Stimulated activated naive B cell treated with anti-CD40 and anti-IgM and Interleukin-4, amounts not matched to agents 10 μg/mL and 1 μg/mL and 100 μg/mL, for 72 hours (primary cell): ENCODE measurements at regions not wholly inside any gene's neighbourhood (a gene's known extent, or its start where the extent isn't known, plus 50 kb on each side); places are given as distances from the start of the nearest gene placed in this dataset.

Experiments
- ATAC-seq, 2 donors: fragments of 150-1000 bp; cut with Tn5 transposase; replicated peaks; 2 replicates each; pipeline ENCODE4 v1.10.0; 2021; ENCODE audit warnings: moderate library complexity in 1 of 2
- DNase-seq: peaks from one replicate; pipeline ENCODE4 v3.0.0; 2021
- H3K27ac Mint-ChIP-seq: one replicate; pipeline ENCODE4 v1.8.0; 2022; ENCODE audit warnings: mild to moderate bottlenecking, mixed read lengths
- H3K27me3 Mint-ChIP-seq, 2 donors: one replicate each; pipeline ENCODE4 v1.8.0; 2022; ENCODE audit warnings: mixed read lengths in 2 of 2
- H3K36me3 Mint-ChIP-seq, 2 donors: one replicate each; pipeline ENCODE4 v1.8.0; 2022; ENCODE audit warnings: mixed read lengths in 2 of 2, mild to moderate bottlenecking in 1 of 2
- H3K4me1 Mint-ChIP-seq, 2 donors: one replicate each; pipeline ENCODE4 v1.8.0; 2022; ENCODE audit warnings: mixed read lengths in 2 of 2, mild to moderate bottlenecking in 1 of 2
- H3K4me3 Mint-ChIP-seq, 2 donors: one replicate each; pipeline ENCODE4 v1.8.0; 2022; ENCODE audit warnings: mild to moderate bottlenecking in 2 of 2, mixed read lengths in 2 of 2, moderate library complexity in 1 of 2
- H3K9me3 Mint-ChIP-seq, 2 donors: one replicate each; pipeline ENCODE4 v1.8.0; 2022; ENCODE audit warnings: mixed read lengths in 2 of 2, mild to moderate bottlenecking in 1 of 2

DNA sequence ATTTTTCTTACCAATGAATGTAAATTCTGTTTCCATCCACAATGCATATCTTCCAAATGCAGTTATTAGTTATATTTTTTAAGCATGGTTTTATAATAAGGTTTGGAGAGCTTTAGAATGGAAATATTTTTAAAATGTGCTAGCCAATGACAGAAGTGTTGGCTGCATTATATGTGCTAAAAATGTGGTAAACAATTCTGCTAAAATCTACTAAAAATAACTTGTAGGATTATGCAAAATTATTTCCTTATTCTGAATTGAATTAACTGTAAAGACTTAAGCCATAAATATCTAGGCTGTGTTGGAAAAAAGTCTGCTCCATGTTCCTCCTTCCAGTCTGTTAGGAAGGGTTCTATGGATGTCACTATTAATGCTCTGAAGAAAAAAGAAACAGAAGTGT lies 503.3 kb downstream of the PRR16 start:
- no peak overlapping the region for H3K4me3 Mint-ChIP-seq
- H3K4me1 Mint-ChIP-seq = no peaks in the 10 kb centered on the region
- no peak overlapping the region for H3K27ac Mint-ChIP-seq
- ATAC-seq = no peak
- no peaks in the 10 kb centered on the region for H3K36me3 Mint-ChIP-seq
- H3K9me3 Mint-ChIP-seq = peaks cover 4 to 9% of the 10 kb centered on the region in 2 donors
- no peaks in the 10 kb centered on the region for H3K27me3 Mint-ChIP-seq
- no peak for DNase-seq

DNA sequence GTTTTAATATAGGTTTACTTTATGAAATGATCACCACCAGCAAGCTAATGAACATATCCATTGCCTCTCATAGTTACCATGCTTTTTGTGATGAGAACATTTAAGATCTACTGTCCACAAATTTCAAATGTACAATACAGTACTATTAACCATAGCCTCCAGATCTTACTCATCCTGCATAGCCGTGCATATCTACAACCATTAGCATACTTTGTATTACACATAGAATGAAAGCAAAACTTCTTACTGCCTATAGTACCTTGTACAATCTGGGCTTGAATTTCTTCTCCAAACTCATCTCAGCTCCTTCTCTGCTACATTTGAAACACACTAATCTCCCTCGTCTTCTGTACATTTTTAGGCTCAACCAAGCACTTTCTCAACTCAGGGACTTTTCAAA lies 510.6 kb downstream of the PRR16 start:
- ATAC-seq (no peak), DNase-seq (no peak)
- no peaks in the 10 kb centered on the region for H3K27me3 Mint-ChIP-seq
- H3K4me3 Mint-ChIP-seq = no peak overlapping the region
- H3K36me3 Mint-ChIP-seq = no peaks in the 10 kb centered on the region
- H3K27ac Mint-ChIP-seq = no peak overlapping the region
- H3K4me1 Mint-ChIP-seq = no peaks in the 10 kb centered on the region
- peaks cover 3 to 6% of the 10 kb centered on the region in 2 donors for H3K9me3 Mint-ChIP-seq

DNA sequence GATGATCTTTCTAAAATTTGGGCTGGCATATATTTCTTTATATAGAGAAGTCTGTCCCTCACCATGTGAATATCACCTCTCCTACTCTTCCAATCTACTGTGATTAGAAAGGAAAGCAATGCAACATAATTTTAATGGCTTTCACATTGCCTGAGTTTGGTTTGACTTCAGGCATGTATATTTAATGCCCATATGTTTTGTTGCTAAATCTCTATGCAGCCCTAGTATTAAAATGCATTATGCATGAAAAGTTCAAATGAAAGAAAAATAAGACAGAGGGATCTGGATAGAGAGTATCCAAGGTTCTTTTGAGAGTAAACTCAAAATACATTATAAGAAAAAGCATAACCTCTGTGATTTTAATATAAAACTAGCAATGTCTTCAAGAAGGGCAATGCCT lies 518.3 kb downstream of the PRR16 start:
- Mint-ChIP-seq H3K4me3 (no peak overlapping the region), H3K9me3 (no peaks in the 10 kb centered on the region), H3K27me3 (no peaks in the 10 kb centered on the region), H3K4me1 (no peaks in the 10 kb centered on the region), H3K27ac (no peak overlapping the region), H3K36me3 (no peaks in the 10 kb centered on the region)
- ATAC-seq (no peak), DNase-seq (no peak)

DNA sequence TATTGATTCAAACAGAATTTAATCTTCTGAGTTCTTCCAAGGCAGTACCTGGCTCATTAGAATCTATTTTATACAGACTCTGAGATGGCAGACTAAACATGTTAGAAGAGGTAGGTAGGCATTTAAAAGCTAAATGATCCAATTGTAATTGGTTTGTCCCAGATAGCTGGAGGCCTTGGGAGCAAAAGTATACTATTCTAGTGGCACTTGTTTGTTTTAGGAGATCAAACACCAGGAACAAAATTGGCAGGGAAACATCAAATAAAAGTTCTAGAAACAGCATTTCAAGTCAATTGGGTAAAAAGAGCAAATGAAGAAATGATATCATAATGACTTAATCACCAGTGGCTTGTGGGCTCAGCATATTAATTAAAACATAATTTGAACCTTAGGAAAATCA lies 521.4 kb downstream of the PRR16 start:
- Mint-ChIP-seq H3K4me3 (no peak overlapping the region), H3K9me3 (no peaks in the 10 kb centered on the region), H3K27ac (no peak overlapping the region), H3K4me1 (no peaks in the 10 kb centered on the region), H3K36me3 (no peaks in the 10 kb centered on the region), H3K27me3 (no peaks in the 10 kb centered on the region)
- no peak for ATAC-seq
- no peak for DNase-seq

DNA sequence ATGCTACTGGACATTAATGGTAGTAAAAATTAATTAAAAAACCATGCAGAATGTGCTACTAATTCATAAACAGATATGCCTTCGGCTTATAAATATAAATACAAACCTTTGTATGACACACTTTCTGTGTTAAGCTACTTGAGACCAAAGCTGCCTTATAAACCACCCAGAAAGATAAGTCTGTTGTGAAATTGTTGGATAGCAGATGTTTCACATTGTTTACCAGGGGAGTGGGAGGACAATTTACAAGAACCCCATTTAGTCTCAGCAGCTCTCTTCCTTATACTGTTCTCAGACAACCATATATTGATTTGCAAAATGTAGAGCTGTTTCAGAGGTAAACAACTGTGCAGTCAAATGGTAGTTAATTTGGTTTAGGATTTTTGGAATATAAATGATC lies 524.4 kb downstream of the PRR16 start:
- DNase-seq = no peak
- no peak overlapping the region for H3K27ac Mint-ChIP-seq
- H3K9me3 Mint-ChIP-seq = peaks cover 0 to 2% of the 10 kb centered on the region in 2 donors
- H3K4me3 Mint-ChIP-seq = no peak overlapping the region
- ATAC-seq = no peak
- no peaks in the 10 kb centered on the region for H3K36me3 Mint-ChIP-seq
- H3K27me3 Mint-ChIP-seq = no peaks in the 10 kb centered on the region
- no peaks in the 10 kb centered on the region for H3K4me1 Mint-ChIP-seq

DNA sequence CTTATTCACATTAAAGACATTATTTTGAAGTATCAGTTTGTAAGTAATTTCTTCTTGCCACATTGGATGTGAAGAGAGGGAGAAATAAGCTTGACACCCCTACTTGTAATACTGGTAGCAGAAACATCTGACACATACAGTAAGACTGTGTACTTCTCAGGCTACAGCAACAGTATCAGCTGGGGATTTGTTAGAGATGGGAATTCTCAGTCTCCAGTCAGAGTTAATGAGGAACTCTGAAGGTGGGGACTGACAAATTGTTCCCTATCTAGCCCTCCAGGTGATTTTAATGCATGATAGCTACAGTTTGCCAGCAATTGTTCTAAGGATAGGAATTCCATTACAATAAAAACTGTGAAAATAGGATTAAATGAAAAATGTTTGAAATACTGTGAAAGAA lies 524.8 kb downstream of the PRR16 start:
- Mint-ChIP-seq H3K27me3 (no peaks in the 10 kb centered on the region), H3K36me3 (no peaks in the 10 kb centered on the region), H3K4me3 (no peak overlapping the region), H3K4me1 (no peaks in the 10 kb centered on the region), H3K27ac (no peak overlapping the region), H3K9me3 (peaks cover 0 to 2% of the 10 kb centered on the region in 2 donors)
- ATAC-seq (no peak), DNase-seq (no peak)

DNA sequence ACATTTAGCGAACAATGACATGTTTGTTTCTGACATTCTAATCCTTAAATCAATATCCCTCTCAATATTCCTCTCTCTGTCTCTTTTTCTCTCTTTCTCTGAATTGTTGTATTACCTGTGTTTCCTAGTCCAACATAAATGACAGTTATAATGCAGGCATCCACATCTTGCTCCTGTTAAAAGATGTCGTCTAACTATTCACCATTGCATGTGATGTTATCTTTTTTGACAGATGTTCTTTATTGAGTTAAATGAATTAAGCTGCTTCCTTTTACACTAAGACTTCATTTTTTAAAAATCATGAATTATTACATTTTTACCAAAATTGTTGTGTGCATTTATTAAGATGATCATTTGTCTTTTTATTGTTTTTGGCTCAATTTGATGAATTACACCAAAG lies 527.5 kb downstream of the PRR16 start:
- DNase-seq (no peak), ATAC-seq (no peak)
- H3K4me3 Mint-ChIP-seq = no peak overlapping the region
- H3K36me3 Mint-ChIP-seq = no peaks in the 10 kb centered on the region
- no peaks in the 10 kb centered on the region for H3K4me1 Mint-ChIP-seq
- H3K27ac Mint-ChIP-seq = no peak overlapping the region
- H3K9me3 Mint-ChIP-seq = peaks cover 0 to 2% of the 10 kb centered on the region in 2 donors
- no peaks in the 10 kb centered on the region for H3K27me3 Mint-ChIP-seq

DNA sequence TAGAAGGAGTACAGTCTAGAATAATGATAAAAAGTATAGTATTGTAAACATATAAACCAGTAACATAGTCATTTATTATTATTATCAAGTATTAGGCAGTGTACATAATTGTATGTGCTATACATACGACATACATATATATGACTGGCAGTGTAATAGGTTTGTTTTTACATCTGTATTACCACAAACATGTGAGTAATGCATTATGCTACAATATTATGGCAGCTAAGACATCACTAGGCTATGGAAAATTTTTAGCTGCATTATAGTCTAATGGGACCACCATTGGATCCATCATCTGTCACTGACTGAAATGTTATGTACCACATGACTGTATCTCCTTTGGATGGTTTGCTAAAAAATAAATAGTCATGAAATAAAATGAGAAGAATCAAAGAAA lies 530.0 kb downstream of the PRR16 start:
- no peak overlapping the region for H3K4me3 Mint-ChIP-seq
- H3K4me1 Mint-ChIP-seq = no peaks in the 10 kb centered on the region
- no peak overlapping the region for H3K27ac Mint-ChIP-seq
- H3K36me3 Mint-ChIP-seq = no peaks in the 10 kb centered on the region
- H3K9me3 Mint-ChIP-seq = peaks cover 0 to 2% of the 10 kb centered on the region in 2 donors
- DNase-seq = no peak
- no peak for ATAC-seq
- H3K27me3 Mint-ChIP-seq = no peaks in the 10 kb centered on the region

DNA sequence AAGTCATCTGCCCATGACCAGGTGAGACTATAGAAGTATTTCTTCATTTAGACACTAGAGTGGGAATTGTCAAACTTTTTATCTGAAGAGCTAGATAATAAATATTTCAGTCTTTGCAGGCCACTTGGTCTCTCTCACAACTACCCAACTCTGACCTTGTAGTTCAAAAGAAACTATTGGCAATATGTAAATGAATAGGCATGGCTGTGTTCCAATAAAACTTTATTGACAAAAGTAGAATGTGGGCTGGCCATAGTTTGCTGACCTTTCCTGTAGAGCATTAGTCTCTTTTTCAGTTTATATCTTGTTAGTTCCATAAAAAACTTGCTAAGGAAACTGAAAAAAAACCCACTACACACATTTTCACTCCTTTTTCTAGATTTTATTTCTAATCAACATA lies 535.5 kb downstream of the PRR16 start:
- Mint-ChIP-seq H3K4me3 (no peak overlapping the region), H3K4me1 (no peaks in the 10 kb centered on the region), H3K9me3 (peaks cover 3% of the 10 kb centered on the region in 2 donors), H3K27me3 (no peaks in the 10 kb centered on the region), H3K36me3 (no peaks in the 10 kb centered on the region), H3K27ac (no peak overlapping the region)
- no peak for ATAC-seq
- DNase-seq = no peak

DNA sequence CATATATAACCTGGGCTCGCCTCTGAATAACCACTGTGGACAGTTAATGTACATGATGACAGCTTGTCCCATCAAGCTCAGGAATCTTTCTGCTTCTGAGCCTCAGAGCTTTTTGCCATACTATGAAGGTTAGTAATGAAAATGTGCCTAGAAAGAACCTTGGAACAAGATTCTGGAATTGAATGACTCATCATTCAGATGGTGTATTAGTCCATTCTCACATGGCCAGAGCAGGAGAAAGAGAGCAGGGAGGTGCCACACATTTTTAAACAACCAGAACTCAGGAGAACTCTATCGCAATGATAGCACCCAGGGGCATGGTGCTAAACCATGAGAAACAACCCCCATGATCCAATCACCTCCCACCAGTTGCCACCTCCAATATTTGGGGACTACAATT lies 542.1 kb downstream of the PRR16 start:
- ATAC-seq = no peak
- H3K36me3 Mint-ChIP-seq = no peaks in the 10 kb centered on the region
- DNase-seq = no peak
- no peaks in the 10 kb centered on the region for H3K27me3 Mint-ChIP-seq
- H3K4me1 Mint-ChIP-seq = no peaks in the 10 kb centered on the region
- no peak overlapping the region for H3K27ac Mint-ChIP-seq
- peaks cover 0 to 1% of the 10 kb centered on the region in 2 donors for H3K9me3 Mint-ChIP-seq
- no peak overlapping the region for H3K4me3 Mint-ChIP-seq

DNA sequence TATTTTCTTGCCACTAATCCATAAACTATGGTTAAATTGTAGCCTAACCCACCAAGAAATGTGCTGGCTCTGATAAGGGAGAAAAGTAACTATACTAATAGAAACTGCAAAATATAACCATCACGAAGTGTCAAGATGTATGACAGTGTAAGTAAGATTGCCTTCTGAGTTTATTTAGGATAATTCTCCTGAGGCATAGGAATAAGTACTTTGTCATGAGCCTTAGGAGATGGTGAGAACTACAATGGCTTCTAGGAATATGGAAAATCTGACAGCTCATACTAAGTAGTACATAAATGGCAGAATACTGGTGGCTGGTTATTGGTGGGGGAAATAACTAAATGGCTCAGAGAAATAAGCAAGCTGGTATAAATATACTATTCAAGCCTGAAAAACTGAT lies 543.9 kb downstream of the PRR16 start:
- H3K4me1 Mint-ChIP-seq = no peaks in the 10 kb centered on the region
- H3K9me3 Mint-ChIP-seq = peaks cover 0 to 1% of the 10 kb centered on the region in 2 donors
- H3K4me3 Mint-ChIP-seq = no peak overlapping the region
- H3K36me3 Mint-ChIP-seq = no peaks in the 10 kb centered on the region
- DNase-seq = no peak
- no peak for ATAC-seq
- H3K27ac Mint-ChIP-seq = no peak overlapping the region
- H3K27me3 Mint-ChIP-seq = no peaks in the 10 kb centered on the region

DNA sequence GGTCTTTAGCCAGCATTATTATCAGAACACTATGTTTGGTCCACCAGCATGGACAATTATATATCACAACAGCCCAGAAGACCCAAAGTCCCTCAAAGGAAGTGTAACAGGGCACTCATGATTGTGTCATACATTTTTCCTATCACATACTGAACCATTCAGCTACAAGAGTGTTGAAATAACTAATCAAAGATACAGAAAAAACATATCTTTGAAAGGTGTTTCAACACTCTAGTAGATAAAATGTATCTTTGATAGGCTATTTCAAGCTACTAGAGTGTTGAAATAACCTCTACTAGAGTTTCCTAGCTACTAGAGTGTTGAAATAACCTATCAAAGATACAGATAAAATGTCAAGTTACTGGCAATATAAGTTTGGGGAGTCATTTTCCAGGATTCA lies 545.0 kb downstream of the PRR16 start:
- Mint-ChIP-seq H3K9me3 (no peaks in the 10 kb centered on the region), H3K27me3 (no peaks in the 10 kb centered on the region), H3K36me3 (no peaks in the 10 kb centered on the region), H3K4me3 (no peak overlapping the region), H3K27ac (no peak overlapping the region), H3K4me1 (no peaks in the 10 kb centered on the region)
- ATAC-seq (no peak), DNase-seq (no peak)

DNA sequence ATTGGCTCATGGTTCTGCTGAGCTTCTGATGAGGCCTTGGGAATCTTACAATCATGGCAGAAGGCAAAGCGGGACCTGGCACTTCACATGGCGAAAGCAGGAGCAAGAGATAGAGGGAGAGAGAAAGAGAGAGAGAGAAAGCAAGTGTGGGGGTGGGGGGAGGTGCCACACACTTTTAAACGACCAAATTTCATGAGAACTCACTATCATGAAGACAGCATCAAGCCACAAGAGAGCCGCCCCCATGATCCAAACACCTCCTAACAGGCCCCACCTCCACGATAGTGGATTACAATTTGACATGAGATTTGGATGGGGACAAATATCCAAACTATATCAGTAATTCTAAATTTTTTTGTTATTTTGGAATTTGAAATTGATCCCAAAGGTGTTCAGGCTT lies 553.9 kb downstream of the PRR16 start:
- no peak for DNase-seq
- H3K9me3 Mint-ChIP-seq = peaks cover 0 to 3% of the 10 kb centered on the region in 2 donors
- no peaks in the 10 kb centered on the region for H3K4me1 Mint-ChIP-seq

DNA sequence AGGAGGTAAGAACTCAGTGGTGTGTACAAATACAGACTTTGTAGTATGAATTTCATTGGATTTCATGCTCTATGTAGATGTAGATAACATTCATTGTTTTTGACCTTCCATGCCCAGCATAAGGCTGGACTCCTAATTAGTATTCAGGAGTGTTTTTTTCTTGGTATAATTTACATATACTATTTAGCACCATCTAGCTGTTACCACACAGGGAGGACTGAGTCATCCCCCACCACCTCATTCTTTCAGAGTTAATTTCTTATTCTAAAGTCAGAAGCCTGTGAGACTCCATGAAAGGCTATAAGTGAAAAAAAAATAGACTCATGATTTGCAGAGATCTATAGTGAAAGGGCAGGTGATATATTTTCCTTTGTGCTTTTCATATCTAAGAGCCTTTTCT lies 555.0 kb downstream of the PRR16 start:
- Mint-ChIP-seq H3K27ac (no peak overlapping the region), H3K4me3 (no peak overlapping the region), H3K4me1 (no peaks in the 10 kb centered on the region), H3K9me3 (peaks cover 0 to 3% of the 10 kb centered on the region in 2 donors), H3K27me3 (no peaks in the 10 kb centered on the region), H3K36me3 (no peaks in the 10 kb centered on the region)
- ATAC-seq (no peak), DNase-seq (no peak)

More for the DNA sequence above, 553.9 kb downstream of the PRR16 start:
- no peak for ATAC-seq
- no peak overlapping the region for H3K4me3 Mint-ChIP-seq
- no peaks in the 10 kb centered on the region for H3K27me3 Mint-ChIP-seq
- no peak overlapping the region for H3K27ac Mint-ChIP-seq
- no peaks in the 10 kb centered on the region for H3K36me3 Mint-ChIP-seq

DNA sequence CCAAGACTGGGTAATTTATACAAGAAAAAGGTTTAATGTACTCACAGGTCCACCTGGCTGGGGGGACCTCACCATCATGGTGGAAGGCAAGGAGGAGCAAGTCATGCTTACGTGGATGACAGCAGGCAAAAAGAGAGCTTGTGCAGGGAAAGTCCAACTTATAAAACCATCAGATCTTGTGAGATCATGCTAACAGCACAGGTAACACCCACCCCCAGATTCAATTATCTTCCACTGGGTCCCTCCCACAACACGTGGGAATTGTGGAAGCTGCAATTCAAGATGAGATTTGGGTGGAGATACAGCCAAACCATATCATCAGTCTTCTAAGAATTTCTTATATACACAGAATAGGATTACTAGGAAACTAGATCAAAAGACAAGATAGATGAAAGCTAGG lies 555.6 kb downstream of the PRR16 start:
- no peak overlapping the region for H3K27ac Mint-ChIP-seq
- no peak overlapping the region for H3K4me3 Mint-ChIP-seq
- H3K4me1 Mint-ChIP-seq = no peaks in the 10 kb centered on the region
- H3K9me3 Mint-ChIP-seq = peaks cover 0 to 3% of the 10 kb centered on the region in 2 donors
- DNase-seq (no peak), ATAC-seq (no peak)
- no peaks in the 10 kb centered on the region for H3K27me3 Mint-ChIP-seq
- H3K36me3 Mint-ChIP-seq = no peaks in the 10 kb centered on the region

DNA sequence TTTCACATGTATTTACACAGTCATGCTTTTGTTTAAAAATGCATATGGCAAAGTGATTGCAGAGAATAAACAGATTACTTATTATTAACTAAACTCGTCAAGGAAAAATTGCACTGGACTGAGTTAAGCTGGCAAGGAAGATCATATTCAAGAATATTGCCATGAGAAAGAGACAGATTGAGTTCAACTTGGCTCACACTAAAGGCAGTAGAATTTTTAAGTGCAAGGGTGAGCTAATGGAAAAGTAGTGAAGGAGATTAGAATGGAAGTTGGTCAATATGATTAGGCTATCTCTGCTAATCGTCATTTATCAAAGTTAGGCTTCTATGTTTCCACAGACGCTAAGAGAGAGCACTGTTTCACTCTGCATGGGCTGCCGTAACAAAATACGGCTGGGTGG lies 557.6 kb downstream of the PRR16 start:
- Mint-ChIP-seq H3K27me3 (no peaks in the 10 kb centered on the region), H3K9me3 (peaks cover 0 to 2% of the 10 kb centered on the region in 2 donors), H3K4me3 (no peak overlapping the region), H3K27ac (no peak overlapping the region), H3K4me1 (no peaks in the 10 kb centered on the region), H3K36me3 (no peaks in the 10 kb centered on the region)
- no peak for ATAC-seq
- DNase-seq = no peak
